ENCODE measurements at regions not wholly inside any gene's neighbourhood (a gene's known extent, or its start where the extent isn't known, plus 50 kb on each side); places are given as distances from the start of the nearest gene placed in this dataset.
"Not testable (repeated sequence)": the region's sequence is repeated elsewhere in the genome, so short reads cannot be mapped to it uniquely, and the experiment has no call there.

DNA sequence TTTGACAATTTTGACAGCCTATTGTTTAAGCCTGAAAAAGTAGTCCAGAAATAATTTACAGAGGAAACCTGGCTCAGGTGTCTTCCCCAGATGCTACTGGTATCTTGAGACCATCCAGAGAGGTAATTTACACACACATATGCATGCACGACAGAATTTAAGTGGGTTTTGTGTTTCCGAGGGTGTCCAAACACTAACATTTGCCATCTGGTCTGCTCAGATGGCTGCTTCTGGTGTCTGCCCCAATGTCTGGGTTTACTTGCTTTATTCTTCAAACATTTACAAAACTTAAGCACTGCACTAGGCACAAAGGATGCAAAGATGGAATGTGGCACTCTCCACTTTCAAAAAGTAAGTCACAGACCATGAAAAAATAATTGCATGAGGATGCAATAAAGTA lies 226.6 kb upstream of the EGLN3 start:
- DNase-seq (ENCODE audit: low read depth in 2 of 2), result no peak

DNA sequence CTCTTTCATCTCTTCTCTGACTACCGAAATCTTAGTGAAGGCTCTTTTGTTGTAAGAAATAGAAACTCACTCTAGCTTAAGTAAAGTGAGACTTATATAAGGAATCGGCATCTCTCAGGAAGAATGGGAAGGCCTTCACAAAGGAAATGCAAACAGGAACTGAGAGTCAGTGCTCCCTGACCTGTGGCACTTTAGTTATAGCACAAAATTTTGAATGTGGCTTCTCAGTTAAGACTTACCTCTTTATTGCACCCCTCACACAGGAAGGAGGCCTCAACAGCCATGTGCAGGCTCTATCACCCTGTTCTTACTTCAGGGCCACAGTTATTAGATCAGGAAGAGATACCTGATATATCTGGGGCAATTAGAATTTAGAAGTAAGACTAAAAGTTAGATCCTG lies 224.7 kb upstream of the EGLN3 start:
- DNase-seq (ENCODE audit: low read depth in 2 of 2), result no peak

DNA sequence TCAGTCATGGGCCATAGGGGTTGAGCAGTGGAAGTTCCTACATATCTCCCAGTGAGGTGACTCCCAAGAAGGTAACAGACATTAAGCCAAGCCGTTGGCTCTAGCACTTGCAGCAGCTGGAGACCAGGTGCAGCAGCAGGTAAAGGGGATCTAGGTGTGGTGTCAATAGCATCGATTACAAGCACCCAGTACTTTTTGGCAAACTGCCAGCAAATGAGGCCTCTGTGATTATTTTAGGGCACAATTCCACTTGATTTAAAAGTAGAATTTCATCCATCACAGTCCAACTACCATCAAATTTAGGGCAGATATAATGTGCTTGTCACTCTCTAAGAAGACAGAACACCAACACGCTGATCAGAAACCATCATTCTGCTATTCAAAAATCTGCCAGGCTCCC lies 224.1 kb upstream of the EGLN3 start:
- no peak for DNase-seq (ENCODE audit: low read depth in 2 of 2)

DNA sequence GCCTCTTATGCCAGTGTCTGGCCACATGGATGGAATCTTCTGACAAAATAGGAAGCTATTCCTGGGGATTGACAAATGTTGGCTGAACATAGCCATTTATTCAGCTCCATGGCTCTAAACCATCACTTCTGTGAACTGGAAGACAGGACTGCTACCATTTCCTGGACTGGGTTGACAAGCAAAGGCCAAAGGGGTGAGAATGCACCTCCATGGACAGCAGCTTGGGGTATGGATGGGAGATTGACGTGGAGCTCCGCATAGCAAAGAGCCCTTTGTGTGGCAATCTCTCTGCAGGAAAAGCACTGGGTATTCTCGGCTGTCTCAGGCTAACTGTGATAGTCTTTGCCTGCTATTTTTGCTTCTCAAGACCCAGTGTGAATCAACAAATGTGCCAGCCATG lies 223.0 kb upstream of the EGLN3 start:
- no peak for DNase-seq (ENCODE audit: low read depth in 2 of 2)

DNA sequence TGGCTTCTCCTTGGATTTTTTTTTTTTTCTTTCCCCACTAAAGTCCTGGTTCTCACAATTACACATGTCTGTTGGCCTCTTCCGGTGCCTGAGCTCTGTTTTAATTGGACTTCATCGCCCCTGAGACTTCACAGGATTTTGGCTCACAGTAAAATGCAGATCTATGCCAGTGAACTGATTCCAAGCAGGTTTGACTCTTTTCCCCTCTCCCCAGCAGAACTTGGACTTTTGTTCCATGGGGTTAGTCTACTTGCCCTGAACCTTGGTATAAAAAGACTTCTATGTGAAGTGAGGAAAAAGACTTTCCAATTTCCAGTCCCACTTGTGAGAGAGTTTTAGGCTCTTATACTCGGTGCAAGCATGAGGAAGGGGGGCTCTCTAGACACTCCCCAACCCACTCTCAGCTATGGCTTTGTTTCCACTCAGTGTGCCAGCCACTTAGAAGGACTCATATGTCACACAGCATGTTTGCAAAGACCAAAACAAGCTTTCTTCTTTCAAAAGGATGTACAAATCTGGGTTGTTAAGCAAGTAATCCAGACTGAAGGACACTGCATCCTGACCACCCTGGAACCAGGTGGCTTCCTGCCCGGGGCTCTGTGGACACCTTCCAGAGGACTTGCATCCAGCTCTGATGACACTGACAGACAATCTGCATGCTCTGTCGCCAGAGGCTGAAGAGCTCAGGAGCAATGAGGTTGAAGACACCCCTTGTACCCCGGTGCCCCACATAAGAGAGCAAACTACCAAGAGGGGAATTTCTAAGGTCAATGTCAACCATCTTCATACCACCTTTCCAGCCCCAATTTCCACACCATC lies 221.9 kb upstream of the EGLN3 start:
- DNase-seq (ENCODE audit: low read depth in 2 of 2), result no peak

DNA sequence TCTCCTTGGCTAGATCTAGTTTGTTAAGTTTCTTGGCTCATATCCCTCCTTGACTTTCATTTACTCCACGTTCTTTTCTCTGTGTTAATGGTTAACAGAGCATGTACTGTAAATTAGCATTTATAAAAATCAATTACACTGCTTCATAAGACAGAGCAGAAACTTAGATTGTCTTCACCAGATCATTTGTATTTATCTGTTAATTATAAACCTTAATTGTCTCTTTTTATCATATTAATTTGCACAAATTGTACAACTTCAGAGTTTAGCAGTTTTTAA lies 221.2 kb upstream of the EGLN3 start:
- DNase-seq (ENCODE audit: low read depth in 2 of 2), result no peak

DNA sequence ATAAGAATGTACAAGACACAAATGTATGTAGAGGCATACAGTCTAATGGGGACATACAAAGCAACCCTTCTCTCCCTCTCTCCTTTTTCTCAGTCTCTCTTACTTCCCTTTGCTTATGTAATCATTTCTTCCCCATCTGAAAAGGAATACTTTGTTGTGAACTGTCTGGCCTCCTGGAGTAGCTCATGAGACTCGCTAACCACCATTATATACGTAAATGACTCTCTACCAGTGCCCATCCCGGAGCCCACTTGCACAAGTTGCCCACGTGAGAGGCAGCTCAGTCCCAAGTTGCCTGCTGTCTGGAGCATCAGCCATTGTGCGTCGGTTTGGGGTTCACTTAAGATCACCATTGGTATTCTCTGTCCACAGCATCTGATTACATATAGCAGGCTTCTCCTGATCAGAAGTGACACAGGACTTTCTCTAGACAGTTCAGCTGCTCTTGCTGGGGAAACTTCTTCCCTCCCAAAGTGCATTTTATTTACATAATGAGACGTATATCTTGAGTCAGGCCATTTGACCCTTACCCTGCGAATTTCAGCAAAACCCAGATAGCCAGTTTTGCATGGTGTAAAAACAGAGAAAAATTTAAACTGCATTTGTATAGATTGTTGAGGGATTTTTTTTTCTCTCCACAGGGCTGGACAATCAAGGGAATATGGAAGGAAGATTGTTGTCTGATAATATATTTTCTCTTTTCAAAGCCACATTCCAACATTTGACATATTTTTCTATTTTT lies 220.7 kb upstream of the EGLN3 start:
- DNase-seq (ENCODE audit: low read depth in 2 of 2), result no peak

DNA sequence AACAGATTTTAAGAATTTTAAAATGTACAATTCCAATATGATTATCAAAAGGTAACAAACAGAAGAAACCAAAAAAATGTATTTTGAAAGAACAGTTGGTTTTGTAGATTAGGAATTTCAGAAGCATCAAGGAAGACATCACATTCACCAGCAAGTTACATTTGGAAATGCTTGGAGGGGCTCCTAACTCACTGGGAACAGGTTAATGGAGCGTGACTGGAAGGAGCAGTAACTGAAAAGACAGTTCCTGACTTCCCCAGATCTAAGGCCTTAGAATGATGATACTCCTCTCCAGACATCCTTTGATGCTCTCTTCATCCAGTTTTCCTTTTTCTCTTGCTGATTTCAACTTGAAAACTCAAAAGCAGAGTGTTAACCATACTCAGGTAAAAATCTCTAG lies 220.0 kb upstream of the EGLN3 start:
- DNase-seq (ENCODE audit: low read depth in 2 of 2), result no peak

DNA sequence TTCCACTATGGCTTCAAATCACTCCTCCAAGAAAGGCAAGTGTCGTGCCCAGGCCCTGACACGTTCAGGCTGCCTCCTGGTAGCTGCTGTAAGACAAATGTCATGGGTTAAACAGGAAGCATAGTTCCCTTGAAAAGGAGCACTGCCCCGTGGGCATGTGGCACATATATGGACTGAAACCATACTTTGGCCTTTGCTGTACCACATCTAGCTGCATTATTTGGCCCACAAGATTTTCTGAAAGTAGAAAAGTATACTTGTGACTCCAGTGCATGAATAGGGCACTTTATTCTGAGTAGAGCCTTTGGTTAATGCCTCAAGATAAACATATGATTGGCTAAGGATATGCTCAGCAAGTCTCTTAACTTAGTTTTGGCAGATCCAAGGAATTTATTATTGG lies 218.7 kb upstream of the EGLN3 start:
- DNase-seq (ENCODE audit: low read depth in 2 of 2), result no peak

DNA sequence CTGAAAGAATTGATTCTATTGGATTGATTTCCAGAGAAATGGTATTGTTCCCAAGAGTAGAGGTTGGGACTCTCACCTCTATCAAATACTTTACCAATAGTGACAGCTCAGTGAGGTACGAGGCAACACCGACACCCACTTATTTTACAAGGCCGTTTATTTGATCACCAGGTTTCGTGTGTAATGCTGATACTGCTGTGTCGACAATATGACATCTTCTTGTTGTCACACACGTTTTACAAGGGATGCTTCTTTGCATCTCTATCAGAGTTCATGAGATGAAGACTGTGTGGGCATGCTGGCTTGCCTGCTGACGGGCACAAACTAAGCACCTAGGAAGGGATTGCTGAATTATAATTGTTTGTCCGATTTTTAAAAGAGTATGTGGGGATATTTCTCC lies 217.8 kb upstream of the EGLN3 start:
- DNase-seq (ENCODE audit: low read depth in 2 of 2), result no peak

DNA sequence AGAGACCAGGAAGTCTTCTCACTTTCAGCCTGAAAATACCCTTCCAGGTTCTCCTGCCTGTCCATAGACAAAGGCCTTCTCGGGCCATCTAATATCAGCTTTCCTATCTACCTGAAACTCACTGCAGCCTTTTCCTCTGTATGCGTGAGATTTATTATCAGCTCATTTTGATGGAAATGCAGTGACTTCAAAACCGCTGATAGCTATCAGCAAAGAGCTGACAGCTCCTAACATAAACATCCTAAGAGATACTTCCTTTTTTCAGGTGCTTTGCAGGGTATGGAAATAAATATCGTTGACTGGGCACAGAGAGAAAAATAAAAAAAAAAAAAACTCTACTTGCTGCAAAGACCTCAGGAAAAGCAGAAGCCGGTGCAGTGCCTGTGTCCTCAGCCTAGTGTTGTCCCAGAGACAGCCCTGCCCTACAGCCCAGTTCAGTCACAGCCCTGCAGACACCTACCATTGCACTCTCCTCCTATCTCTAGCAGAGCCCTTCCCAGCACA lies 215.0 kb upstream of the EGLN3 start:
- no peak for DNase-seq (ENCODE audit: low read depth in 2 of 2)

DNA sequence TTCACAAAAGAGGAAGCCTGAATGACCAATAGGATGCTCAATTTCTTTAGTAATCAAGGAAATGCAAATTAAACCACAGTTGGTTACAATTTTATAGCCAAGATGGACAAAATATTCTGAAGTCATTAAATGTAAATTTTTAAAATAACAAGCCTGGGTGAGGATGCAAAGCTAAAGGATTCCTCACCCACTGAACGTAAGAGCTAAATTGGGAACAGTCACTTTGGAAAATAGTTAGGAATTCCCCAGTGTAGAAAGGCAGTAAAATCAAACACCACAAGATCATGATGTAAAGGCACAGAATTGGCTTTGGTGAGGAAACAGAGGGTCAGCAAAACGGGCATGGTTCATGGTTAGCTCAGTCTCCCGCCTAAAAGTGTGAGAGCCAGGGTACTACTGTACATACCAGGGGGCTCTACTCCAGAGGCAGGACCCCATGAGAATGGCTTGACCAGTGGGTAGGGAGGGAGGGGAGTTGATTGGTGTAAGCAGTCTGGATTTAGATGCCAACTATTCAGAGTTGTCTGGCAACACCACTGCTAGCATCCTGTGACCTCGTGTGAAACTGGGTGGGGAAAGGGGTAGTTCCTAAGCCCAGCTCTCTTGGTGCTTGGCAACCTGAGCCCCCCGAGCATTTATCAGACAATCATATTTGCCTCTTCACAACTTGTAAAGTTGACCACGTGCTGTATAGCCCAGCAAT lies 213.4 kb upstream of the EGLN3 start:
- DNase-seq (ENCODE audit: low read depth in 2 of 2), result no peak

DNA sequence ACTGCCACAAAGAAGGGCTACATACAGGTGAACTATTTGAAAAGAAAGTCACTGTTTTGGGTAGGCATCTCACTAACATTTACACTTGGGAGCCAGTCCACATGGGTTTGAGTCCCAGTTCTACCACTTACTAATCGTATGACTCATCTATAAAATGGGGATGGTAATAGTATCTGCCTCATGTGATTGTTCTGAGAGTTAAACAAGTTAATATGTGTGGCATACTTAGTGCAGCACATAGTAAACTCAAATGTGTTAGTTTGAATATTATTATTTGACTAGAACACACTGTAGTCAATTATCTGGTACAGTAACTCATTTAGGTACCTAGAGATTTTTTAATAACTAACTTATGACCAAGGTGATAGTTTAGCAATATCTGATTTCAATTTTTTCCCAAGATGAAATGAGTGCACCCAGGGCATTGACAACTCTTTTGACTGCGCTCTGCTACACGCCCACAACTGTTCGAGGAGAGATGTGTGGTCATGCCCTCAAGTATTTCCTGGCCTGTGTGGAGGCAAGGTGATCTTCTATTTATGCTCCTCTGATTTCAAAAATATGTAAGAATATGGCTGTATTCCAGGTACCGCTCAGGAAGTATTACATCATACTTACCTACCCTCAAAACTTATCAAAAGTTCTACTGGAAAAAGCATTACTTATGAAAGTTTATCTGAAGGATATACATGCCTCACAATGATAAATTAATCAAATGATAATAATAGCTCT lies 210.6 kb upstream of the EGLN3 start:
- no peak for DNase-seq (ENCODE audit: low read depth in 2 of 2)

DNA sequence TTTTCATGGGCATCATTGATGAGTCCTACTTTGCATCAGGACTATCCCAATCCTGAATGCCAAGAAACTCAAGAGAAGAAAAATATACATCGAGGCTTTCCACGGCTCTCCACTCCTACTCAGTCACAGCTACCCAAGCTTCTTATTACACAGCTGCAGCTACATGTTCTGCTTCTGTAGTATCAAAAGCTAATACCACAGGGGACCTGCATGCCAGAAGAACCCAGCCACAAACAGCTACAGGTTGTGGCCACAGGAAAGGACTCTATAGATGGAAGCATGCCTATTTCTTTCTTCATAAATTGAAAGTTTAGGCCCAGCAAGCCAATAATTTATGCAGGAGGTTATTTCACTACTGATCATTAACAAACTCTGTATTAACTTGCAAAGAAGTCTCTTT lies 209.7 kb upstream of the EGLN3 start:
- DNase-seq (ENCODE audit: low read depth in 2 of 2), result no peak

DNA sequence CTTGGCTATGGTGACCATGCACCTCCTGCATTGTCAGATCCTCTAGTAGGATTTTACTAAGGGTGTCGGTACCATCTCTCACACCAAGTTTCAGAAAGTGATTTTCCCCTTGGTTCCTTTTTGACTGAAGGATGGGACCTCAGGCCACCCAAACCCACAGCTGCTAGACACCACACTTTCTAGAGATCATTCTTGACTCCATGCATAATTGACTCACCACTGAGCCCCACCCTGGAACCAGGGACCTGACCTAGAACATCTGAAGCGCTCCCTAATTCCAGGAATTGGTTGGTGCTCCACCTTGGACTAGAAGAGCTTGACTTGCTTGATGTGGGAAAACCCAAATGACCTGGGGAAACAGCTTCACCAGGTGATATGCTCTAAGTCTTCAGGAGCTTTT lies 206.8 kb upstream of the EGLN3 start:
- no peak for DNase-seq (ENCODE audit: low read depth in 2 of 2)

DNA sequence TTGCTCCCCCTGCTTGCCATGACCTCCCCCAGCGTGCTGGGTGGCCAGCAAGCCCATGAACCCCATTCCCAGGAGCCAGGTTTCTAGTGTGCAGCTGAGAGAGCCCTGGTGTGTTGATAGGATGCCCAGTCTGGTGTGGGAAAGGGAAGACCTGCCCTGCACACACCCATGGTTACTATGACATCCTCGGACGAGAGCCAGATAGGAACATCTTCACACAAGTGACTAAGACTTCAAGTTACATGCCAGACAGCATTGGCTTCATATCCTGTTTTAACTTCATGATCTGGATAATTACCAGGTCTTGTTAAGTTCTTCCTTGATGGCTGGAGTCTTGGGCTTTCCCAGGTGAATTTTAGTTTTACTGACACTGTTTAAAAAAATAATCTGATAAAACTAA lies 196.6 kb upstream of the EGLN3 start:
- no peak for DNase-seq (ENCODE audit: low read depth in 2 of 2)

DNA sequence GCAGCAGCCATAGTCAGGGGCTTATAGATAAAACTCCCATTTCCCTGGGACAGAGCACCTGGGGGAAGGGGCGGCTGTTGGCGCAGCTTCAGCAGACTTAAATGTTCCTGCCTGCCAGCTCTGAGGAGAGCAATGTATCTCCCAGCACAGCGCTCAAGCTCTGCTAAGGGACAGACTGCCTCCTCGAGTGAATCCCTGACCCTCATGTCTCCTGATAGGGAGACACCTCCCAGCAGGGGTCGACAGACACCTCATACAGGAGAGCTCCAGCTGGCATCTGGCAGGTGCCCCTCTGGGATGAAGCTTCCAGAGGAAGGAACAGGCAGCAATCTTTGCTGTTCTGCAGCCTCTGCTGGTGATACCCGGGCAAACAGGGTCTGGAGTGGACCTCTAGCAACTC lies 189.3 kb upstream of the EGLN3 start:
- DNase-seq (ENCODE audit: low read depth in 2 of 2), result not testable (repeated sequence)

DNA sequence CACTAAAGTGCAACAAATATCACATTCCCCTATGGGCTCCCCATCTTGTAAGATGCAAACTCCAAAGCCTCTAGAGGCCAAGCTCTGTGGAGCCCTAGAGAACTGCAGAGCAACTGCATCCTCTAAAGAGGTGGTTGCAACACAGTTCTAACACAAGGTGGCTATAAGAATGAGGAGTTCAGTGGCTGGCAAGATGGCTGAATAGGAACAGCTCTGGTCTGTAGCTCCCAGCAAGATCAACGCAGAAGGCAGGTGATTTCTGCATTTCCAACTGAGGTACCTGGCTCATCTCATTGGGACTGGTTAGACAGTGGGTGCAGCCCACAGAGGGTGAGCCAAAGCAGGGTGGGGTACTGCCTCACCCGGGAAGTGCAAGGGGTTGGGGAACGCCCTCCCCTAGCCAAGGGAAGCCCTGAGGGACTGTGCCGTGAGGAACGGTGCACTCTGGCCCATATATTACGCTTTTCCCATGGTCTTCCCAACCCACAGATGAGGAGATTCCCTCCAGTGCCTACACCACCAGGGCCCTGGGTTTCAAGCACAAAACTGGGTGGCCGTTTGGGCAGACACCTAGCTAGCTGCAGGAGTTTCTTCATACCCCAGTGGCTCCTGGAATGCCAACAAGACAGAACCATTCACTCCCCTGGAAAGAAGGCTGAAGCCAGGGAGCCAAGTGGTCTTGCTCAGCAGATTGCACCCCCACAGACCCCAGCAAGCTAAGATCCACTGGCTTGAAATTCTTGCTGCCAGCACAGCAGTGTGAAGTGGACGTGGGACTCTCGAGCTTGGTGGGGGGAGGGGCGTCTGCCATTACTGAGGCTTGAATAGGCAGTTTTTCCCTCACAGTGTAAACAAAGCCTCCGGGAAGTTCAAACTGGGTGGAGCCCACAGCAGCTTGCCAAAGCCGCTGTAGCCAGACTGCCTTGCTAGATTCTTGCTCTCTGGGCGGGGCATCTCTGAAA lies 188.6 kb upstream of the EGLN3 start:
- DNase-seq (ENCODE audit: low read depth in 2 of 2), result not testable (repeated sequence)

DNA sequence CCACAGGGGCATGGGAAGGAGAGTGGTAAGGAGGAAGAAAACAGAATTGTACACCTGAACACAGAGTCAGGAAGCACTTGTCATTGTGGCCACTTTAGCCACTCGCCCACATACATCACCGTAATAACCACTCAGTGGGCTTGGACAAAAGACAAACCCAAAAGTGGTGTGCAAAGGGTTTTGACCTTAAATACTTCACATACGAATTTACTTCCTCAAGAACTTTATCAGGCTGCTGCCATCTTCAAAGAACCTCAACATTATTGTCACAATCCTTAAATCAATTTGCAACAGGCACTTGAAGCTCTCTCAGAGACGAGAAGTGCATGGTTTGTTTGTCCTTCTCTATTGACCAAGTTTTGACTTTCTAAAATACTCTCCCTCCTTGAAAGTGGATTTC lies 187.3 kb upstream of the EGLN3 start:
- DNase-seq (ENCODE audit: low read depth in 2 of 2), result no peak

DNA sequence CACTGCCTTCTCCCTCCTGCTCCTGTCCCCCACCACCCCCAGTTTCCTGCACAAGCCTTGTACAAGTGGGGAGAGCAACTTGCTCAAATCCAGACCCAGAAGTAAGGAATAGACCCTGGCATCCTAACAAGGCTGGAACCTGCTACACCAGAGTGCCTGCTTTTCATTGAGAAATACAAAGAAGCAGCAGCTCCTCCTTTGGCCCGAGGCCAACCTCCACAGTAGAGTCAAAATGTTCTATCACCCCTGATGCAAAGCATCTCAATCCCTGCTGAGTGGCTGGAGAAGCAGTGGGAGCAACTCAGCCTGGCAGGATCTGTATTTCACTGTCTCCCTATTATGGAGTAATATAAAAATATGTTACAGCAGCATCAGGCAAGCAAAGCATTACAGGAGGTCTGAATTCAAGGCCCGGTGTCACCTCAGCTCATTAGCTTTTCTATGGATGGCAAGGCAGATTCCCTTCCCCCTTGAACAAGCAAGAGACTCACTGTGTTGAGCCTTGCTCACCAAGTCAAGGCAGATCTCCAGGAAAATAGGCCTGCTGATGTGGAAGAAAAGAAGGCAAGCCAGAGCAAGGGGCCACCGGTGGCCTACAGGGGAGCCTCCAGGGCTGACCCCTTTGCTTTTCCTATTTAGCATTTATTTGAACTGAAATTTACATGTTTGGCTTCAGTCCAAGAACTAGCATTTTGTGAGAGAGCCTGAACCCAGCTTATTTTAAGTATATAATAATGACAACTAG lies 186.3 kb upstream of the EGLN3 start:
- DNase-seq (ENCODE audit: low read depth in 2 of 2), result no peak
